Umbilical cord (tissue), 1 donor: ENCODE measurements at regions not wholly inside any gene's neighbourhood (a gene's known extent, or its start where the extent isn't known, plus 50 kb on each side); places are given as distances from the start of the nearest gene placed in this dataset.
"Not testable (repeated sequence)": the region's sequence is repeated elsewhere in the genome, so short reads cannot be mapped to it uniquely, and the experiment has no call there.

ENCODE experiments used
- DNase-seq: peaks from one replicate; pipeline ENCODE4 v3.0.0-alpha.2; 2015; ENCODE audit warnings: low spot score

GRCh38 chr20:30508382-30508781 lies 749.1 kb upstream of the DEFB115 start:
- not testable (repeated sequence) for DNase-seq

- no peak for DNase-seq
These were observed 746.0 kb upstream of the DEFB115 start for GRCh38 chr20:30511322-30512030.

GRCh38 chr20:30513050-30513628 lies 744.3 kb upstream of the DEFB115 start:
- no peak for DNase-seq

GRCh38 chr20:30515915-30516314 lies 741.5 kb upstream of the DEFB115 start:
- DNase-seq = not testable (repeated sequence)

GRCh38 chr20:30518906-30519305 lies 738.6 kb upstream of the DEFB115 start:
- not testable (repeated sequence) for DNase-seq

GRCh38 chr20:30521686-30522415 lies 735.6 kb upstream of the DEFB115 start:
- DNase-seq = not testable (repeated sequence)

GRCh38 chr20:30524155-30524554 lies 733.3 kb upstream of the DEFB115 start:
- not testable (repeated sequence) for DNase-seq

GRCh38 chr20:30524761-30525160 lies 732.7 kb upstream of the DEFB115 start:
- not testable (repeated sequence) for DNase-seq

- not testable (repeated sequence) for DNase-seq
These were observed 723.8 kb upstream of the DEFB115 start for GRCh38 chr20:30533653-30534052.

- DNase-seq = peak; percentile 64
These were observed 720.0 kb upstream of the DEFB115 start for GRCh38 chr20:30537459-30537858.

- DNase-seq = not testable (repeated sequence)
These were observed 717.0 kb upstream of the DEFB115 start for GRCh38 chr20:30540330-30541069.

GRCh38 chr20:30551236-30551635 lies 706.2 kb upstream of the DEFB115 start:
- not testable (repeated sequence) for DNase-seq

- DNase-seq = not testable (repeated sequence)
These were observed 700.7 kb upstream of the DEFB115 start for GRCh38 chr20:30556797-30557196.

- not testable (repeated sequence) for DNase-seq
These were observed 692.4 kb upstream of the DEFB115 start for GRCh38 chr20:30565086-30565485.

- DNase-seq = not testable (repeated sequence)
These were observed 687.6 kb upstream of the DEFB115 start for GRCh38 chr20:30569867-30570266.

GRCh38 chr20:30570622-30571021 lies 686.8 kb upstream of the DEFB115 start:
- not testable (repeated sequence) for DNase-seq

GRCh38 chr20:30574337-30574736 lies 683.1 kb upstream of the DEFB115 start:
- peak; percentile 2 for DNase-seq

GRCh38 chr20:30579069-30579468 lies 678.4 kb upstream of the DEFB115 start:
- not testable (repeated sequence) for DNase-seq

- peak; percentile 94 for DNase-seq
These were observed 677.5 kb upstream of the DEFB115 start for GRCh38 chr20:30579824-30580438.

GRCh38 chr20:30581839-30582238 lies 675.6 kb upstream of the DEFB115 start:
- DNase-seq = peak; percentile 6

GRCh38 chr20:30584403-30584802 lies 673.1 kb upstream of the DEFB115 start:
- not testable (repeated sequence) for DNase-seq
